Progenitor cell of endocrine pancreas (in vitro differentiated cells): ENCODE measurements at regions not wholly inside any gene's neighbourhood (a gene's known extent, or its start where the extent isn't known, plus 50 kb on each side); places are given as distances from the start of the nearest gene placed in this dataset.

ENCODE experiments used
- DNase-seq: peaks from one replicate; pipeline ENCODE4 v3.0.0; 2021; ENCODE audit warnings: low spot score; ENCODE audit not compliant: unreplicated experiment
- H3K27ac Mint-ChIP-seq: 2 replicates; pipeline ENCODE4 v1.8.0; 2021; ENCODE audit warnings: mild to moderate bottlenecking, moderate library complexity, mixed read lengths
- H3K27me3 Mint-ChIP-seq: 2 replicates; pipeline ENCODE4 v1.8.0; 2021; ENCODE audit warnings: mixed read lengths
- H3K36me3 Mint-ChIP-seq: 2 replicates; pipeline ENCODE4 v1.8.0; 2022; ENCODE audit warnings: mixed read lengths; ENCODE audit not compliant: insufficient read depth
- H3K4me1 Mint-ChIP-seq: 2 replicates; pipeline ENCODE4 v1.8.0; 2021; ENCODE audit warnings: low read depth, mixed read lengths
- H3K4me3 Mint-ChIP-seq: 2 replicates; pipeline ENCODE4 v1.8.0; 2021; ENCODE audit warnings: low read depth, mild to moderate bottlenecking, moderate library complexity, mixed read lengths
- H3K9me3 Mint-ChIP-seq: 2 replicates; pipeline ENCODE4 v1.8.0; 2021; ENCODE audit warnings: low read depth, mixed read lengths
- TF ChIP-seq, protein P1 (sequence below): fragments of 200-600 bp; sonication (generic); IDR thresholded peaks from one replicate; pipeline ENCODE4 v1.5.0; 2021; ENCODE audit warnings: antibody characterized with exemption, mild to moderate bottlenecking; ENCODE audit not compliant: unreplicated experiment

DNA sequence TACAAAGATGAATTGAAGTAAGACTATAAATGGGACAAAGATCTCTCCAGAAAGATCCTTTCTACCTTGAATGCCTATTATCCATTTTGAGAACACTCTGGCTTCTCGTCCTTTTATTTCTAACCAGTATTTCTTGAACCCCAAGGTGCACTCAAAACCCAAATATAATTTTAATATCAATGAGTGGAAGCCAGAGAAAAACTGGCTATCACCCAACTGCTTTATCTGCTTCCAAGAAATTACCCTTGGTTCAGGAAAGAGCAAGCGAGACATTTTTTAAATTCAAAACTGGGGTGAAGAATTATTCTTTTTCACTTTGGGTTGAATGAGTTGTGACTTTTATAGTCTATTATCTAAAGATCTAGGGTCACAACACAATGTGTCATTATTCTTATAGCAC lies 221.3 kb downstream of the PTH2R start:
- H3K4me3 Mint-ChIP-seq = no peak overlapping the region
- H3K36me3 Mint-ChIP-seq = no peaks in the 10 kb centered on the region
- H3K27ac Mint-ChIP-seq = no peak overlapping the region
- H3K9me3 Mint-ChIP-seq = no peaks in the 10 kb centered on the region
- H3K27me3 Mint-ChIP-seq = no peaks in the 10 kb centered on the region
- no peak for DNase-seq
- no peaks in the 10 kb centered on the region for H3K4me1 Mint-ChIP-seq
- TF ChIP-seq, protein P1, sequence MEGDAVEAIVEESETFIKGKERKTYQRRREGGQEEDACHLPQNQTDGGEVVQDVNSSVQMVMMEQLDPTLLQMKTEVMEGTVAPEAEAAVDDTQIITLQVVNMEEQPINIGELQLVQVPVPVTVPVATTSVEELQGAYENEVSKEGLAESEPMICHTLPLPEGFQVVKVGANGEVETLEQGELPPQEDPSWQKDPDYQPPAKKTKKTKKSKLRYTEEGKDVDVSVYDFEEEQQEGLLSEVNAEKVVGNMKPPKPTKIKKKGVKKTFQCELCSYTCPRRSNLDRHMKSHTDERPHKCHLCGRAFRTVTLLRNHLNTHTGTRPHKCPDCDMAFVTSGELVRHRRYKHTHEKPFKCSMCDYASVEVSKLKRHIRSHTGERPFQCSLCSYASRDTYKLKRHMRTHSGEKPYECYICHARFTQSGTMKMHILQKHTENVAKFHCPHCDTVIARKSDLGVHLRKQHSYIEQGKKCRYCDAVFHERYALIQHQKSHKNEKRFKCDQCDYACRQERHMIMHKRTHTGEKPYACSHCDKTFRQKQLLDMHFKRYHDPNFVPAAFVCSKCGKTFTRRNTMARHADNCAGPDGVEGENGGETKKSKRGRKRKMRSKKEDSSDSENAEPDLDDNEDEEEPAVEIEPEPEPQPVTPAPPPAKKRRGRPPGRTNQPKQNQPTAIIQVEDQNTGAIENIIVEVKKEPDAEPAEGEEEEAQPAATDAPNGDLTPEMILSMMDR = no peak

DNA sequence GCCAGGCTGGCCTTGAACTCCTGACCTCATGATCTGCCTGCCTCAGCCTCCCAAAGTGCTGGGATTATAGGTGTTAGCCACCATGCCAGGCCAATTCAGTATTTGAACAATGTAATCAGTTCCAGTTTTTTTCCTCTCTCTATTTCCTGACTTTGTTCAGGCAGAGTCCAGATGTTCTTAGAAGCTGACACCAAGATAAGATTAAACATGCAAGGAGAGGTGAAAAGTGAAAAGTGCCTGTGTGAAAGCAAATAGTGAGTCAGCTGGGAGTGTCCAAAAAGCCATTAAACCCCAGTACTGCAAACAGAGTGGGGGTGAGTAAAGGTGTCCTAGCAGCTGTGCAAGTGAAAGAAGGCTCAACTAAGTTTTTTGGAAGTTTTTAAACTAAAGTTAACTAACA lies 231.5 kb downstream of the PTH2R start:
- Mint-ChIP-seq H3K27ac (peak overlapping the region; percentile 53), H3K4me1 (peaks cover 8% of the 10 kb centered on the region), H3K9me3 (peaks cover 24% of the 10 kb centered on the region), H3K4me3 (no peak overlapping the region), H3K36me3 (no peaks in the 10 kb centered on the region), H3K27me3 (no peaks in the 10 kb centered on the region)
- TF ChIP-seq, protein P1 = no peak
- DNase-seq = no peak

DNA sequence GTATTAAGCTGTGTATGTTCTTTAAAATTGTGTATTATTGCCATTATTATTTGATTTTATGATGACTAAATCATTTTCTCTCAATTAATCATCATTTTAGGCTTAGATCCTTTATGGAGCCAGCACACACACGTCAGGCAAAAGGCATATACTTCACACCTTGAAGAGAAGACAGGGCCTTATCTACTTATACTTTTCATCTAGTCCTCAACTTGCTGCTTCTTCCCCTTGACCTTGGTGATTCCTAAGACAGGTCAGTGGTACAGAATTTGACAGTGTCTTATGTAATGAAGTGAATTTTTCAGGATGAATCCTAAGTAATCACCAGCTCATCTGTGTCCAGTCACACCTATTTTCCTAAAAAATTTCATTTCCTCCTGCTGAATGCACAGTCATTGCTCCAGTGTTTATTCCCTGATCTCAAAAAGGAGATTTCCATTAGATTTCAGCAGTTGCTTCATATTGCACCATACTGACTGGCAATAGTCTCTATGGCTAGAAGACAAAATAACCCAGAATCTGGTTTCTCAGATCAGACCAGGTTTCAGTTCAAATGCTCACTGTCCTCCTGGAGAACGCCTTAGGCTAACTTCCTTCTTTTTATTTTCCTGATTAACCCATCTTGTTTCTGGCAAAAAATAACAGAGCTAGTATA lies 235.7 kb downstream of the PTH2R start:
- no peak overlapping the region for H3K4me3 Mint-ChIP-seq
- TF ChIP-seq, protein P1 = no peak
- H3K27me3 Mint-ChIP-seq = no peaks in the 10 kb centered on the region
- DNase-seq = no peak
- H3K9me3 Mint-ChIP-seq = peaks cover 17% of the 10 kb centered on the region
- no peak overlapping the region for H3K27ac Mint-ChIP-seq
- peaks cover 8% of the 10 kb centered on the region for H3K4me1 Mint-ChIP-seq
- no peaks in the 10 kb centered on the region for H3K36me3 Mint-ChIP-seq

DNA sequence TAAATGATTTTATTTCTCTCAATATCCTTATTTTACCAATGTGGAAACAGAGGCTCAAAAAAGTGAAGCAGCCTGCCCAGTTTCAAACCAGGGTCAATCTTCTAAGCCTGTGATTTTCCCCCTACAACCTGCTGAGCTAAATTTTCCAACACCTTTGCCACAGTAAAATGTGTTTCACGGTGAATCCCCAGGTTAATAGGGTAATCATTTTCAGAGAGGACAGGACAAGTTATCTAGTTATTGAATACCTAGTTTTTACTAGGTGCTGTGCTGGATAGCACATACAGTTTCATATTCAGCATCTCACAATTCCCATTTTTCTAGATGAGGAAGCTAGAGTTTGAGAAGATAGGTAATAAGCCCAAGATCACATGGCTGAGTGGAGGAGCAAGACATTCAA lies 236.6 kb downstream of the PTH2R start:
- H3K4me3 Mint-ChIP-seq = no peak overlapping the region
- TF ChIP-seq, protein P1 = no peak
- H3K27ac Mint-ChIP-seq = no peak overlapping the region
- no peaks in the 10 kb centered on the region for H3K27me3 Mint-ChIP-seq
- no peak for DNase-seq
- H3K9me3 Mint-ChIP-seq = peaks cover 12% of the 10 kb centered on the region
- H3K4me1 Mint-ChIP-seq = peaks cover 6% of the 10 kb centered on the region
- H3K36me3 Mint-ChIP-seq = no peaks in the 10 kb centered on the region

DNA sequence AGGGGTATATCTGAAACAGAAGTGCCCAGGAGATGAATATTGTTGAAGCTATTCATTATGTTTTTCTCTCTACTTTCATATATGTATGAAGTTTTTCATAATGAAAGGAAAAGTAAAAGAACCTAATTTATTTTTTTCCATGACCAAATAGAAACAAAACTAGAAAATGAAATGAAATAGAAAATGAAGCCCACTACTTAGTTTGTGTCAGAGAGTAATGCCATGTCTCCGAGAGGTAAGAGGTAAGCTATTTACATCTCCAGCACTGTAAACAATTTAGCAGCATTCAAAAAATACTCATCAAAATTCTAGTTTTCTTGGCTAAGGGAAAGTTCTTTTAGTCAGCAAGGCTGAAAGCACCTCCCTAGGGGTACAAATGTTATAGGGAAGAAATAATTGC lies 238.6 kb downstream of the PTH2R start:
- Mint-ChIP-seq H3K9me3 (peaks cover 8% of the 10 kb centered on the region), H3K4me3 (no peak overlapping the region), H3K27ac (no peak overlapping the region), H3K36me3 (no peaks in the 10 kb centered on the region), H3K4me1 (no peaks in the 10 kb centered on the region), H3K27me3 (no peaks in the 10 kb centered on the region)
- DNase-seq = no peak
- TF ChIP-seq, protein P1 = no peak
